PFSK-1 (cell line): ENCODE measurements at regions not wholly inside any gene's neighbourhood (a gene's known extent, or its start where the extent isn't known, plus 50 kb on each side); places are given as distances from the start of the nearest gene placed in this dataset.

Experiments
- FOXP2 ChIP-seq: optimal IDR thresholded peaks from 2 replicates; pipeline ENCODE3; 2011; ENCODE audit warnings: borderline replicate concordance, control low read depth, inconsistent platforms; ENCODE audit not compliant: insufficient read depth; ENCODE audit errors: extremely low read length, extremely low read depth
- POLR2AphosphoS5 ChIP-seq: IDR thresholded peaks from 2 replicates; pipeline ENCODE4 v1.6.1; 2012; ENCODE audit warnings: low read depth, mild to moderate bottlenecking, control low read depth, low read length, moderate library complexity
- SIN3A ChIP-seq: IDR thresholded peaks from 2 replicates; pipeline ENCODE4 v1.6.1; 2012; ENCODE audit warnings: mild to moderate bottlenecking, low read length, moderate library complexity, borderline replicate concordance; ENCODE audit not compliant: insufficient read depth
- TAF1 ChIP-seq: IDR thresholded peaks from 2 replicates; pipeline ENCODE4 v1.6.1; 2012; ENCODE audit warnings: low read length, control low read depth, borderline replicate concordance; ENCODE audit not compliant: insufficient read depth
- TF ChIP-seq, protein P1 (sequence below), 2 experiments: IDR thresholded peaks; 2 replicates each; pipeline versions ENCODE4 v1.6.1 to v1.8.0; 2011 to 2012; ENCODE audit warnings: low read depth in 2 of 2, low read length in 2 of 2, control low read depth in 1 of 2, inconsistent platforms in 1 of 2, mild to moderate bottlenecking in 1 of 2, moderate library complexity in 1 of 2; ENCODE audit not compliant: insufficient read depth in 1 of 2

- TF ChIP-seq TAF1 (no peak), FOXP2 (no peak), POLR2AphosphoS5 (no peak)
- TF ChIP-seq, protein P1, sequence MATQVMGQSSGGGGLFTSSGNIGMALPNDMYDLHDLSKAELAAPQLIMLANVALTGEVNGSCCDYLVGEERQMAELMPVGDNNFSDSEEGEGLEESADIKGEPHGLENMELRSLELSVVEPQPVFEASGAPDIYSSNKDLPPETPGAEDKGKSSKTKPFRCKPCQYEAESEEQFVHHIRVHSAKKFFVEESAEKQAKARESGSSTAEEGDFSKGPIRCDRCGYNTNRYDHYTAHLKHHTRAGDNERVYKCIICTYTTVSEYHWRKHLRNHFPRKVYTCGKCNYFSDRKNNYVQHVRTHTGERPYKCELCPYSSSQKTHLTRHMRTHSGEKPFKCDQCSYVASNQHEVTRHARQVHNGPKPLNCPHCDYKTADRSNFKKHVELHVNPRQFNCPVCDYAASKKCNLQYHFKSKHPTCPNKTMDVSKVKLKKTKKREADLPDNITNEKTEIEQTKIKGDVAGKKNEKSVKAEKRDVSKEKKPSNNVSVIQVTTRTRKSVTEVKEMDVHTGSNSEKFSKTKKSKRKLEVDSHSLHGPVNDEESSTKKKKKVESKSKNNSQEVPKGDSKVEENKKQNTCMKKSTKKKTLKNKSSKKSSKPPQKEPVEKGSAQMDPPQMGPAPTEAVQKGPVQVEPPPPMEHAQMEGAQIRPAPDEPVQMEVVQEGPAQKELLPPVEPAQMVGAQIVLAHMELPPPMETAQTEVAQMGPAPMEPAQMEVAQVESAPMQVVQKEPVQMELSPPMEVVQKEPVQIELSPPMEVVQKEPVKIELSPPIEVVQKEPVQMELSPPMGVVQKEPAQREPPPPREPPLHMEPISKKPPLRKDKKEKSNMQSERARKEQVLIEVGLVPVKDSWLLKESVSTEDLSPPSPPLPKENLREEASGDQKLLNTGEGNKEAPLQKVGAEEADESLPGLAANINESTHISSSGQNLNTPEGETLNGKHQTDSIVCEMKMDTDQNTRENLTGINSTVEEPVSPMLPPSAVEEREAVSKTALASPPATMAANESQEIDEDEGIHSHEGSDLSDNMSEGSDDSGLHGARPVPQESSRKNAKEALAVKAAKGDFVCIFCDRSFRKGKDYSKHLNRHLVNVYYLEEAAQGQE (IDR thresholded peaks at IDR 0.05; ENCODE audit: insufficient read depth in 1 of 2, low read depth in 2 of 2, low read length in 2 of 2) = no peak
These were observed 129.3 kb upstream of the TMEM164 start for GRCh38 chrX:109873574-109873973.

- TF ChIP-seq, protein P1 (IDR thresholded peaks at IDR 0.05; ENCODE audit: insufficient read depth in 1 of 2, low read depth in 2 of 2, low read length in 2 of 2) = no peak
- no peak for TF ChIP-seq TAF1
These were observed 128.9 kb upstream of the TMEM164 start for GRCh38 chrX:109873983-109874382.

- TF ChIP-seq FOXP2 (no peak), SIN3A (no peak), POLR2AphosphoS5 (no peak), TAF1 (no peak)
- TF ChIP-seq, protein P1 (IDR thresholded peaks at IDR 0.05; ENCODE audit: insufficient read depth in 1 of 2, low read depth in 2 of 2, low read length in 2 of 2) = no peak
These were observed 128.4 kb upstream of the TMEM164 start for GRCh38 chrX:109874548-109874947.

DNA sequence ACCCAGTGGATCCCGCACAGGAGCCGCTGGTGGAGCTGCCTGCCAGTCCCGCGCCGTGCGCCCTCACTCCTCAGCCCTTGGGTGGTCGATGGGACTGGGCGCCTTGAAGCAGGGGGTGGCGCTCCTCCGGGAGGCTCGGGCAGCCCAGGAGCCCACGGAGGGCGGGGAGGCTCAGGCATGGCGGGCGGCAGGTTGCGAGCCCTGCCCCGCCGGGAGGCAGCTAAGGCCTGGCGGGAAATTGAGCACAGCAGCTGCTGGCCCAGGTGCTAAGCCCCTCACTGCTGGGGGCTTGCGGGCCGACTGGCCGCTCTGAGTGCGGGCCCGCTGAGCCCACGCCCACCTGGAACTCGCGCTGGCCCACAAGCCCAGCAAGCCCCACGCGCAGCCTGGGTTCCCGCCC lies 127.1 kb upstream of the TMEM164 start:
- no peak for TF ChIP-seq TAF1
- TF ChIP-seq POLR2AphosphoS5 = no peak
- TF ChIP-seq, protein P1 (IDR thresholded peaks at IDR 0.05; ENCODE audit: insufficient read depth in 1 of 2, low read depth in 2 of 2, low read length in 2 of 2) = no peak
- no peak for TF ChIP-seq SIN3A
- no peak for TF ChIP-seq FOXP2

GRCh38 chrX:109878236-109878635 lies 124.7 kb upstream of the TMEM164 start:
- TF ChIP-seq POLR2AphosphoS5 (no peak), SIN3A (no peak), FOXP2 (no peak), TAF1 (no peak)
- TF ChIP-seq, protein P1 (IDR thresholded peaks at IDR 0.05; ENCODE audit: insufficient read depth in 1 of 2, low read depth in 2 of 2, low read length in 2 of 2) = no peak
